Breast epithelium (tissue), 4 donors: ENCODE measurements at regions not wholly inside any gene's neighbourhood (a gene's known extent, or its start where the extent isn't known, plus 50 kb on each side); places are given as distances from the start of the nearest gene placed in this dataset.

Experiments
- DNase-seq, 2 donors: peaks; one replicate each; pipeline ENCODE4 v3.0.0-alpha.2; 2019; ENCODE audit warnings: low spot score in 2 of 2
- H3K27ac ChIP-seq, 2 donors: fragments of 200-600 bp; sonication (generic) in 1 of 2; one replicate each; pipeline ENCODE4 v1.5.1; 2016 to 2019; ENCODE audit warnings: mild to moderate bottlenecking in 1 of 2
- H3K27me3 ChIP-seq, 2 donors: fragments of 200-600 bp; sonication (generic) in 1 of 2; one replicate each; pipeline versions ENCODE4 v1.5.1 to v1.6.0; 2017 to 2019; ENCODE audit warnings: control low read depth in 1 of 2, mild to moderate bottlenecking in 1 of 2
- H3K36me3 ChIP-seq: fragments of 200-600 bp; one replicate; pipeline ENCODE4 v1.5.1; 2019
- H3K4me1 ChIP-seq, 2 donors: fragments of 200-600 bp; sonication (generic); one replicate each; pipeline ENCODE4 v1.5.1; 2016 to 2019; ENCODE audit warnings: control low read depth in 1 of 2
- H3K4me3 ChIP-seq, 3 donors: fragments of 200-600 bp; sonication (generic); 1 replicate in 2 of 3; 2 replicates in 1 of 3; pipeline ENCODE4 v1.5.1; 2016 to 2019; ENCODE audit warnings: mild to moderate bottlenecking in 3 of 3, moderate library complexity in 2 of 3
- H3K9me3 ChIP-seq, 2 donors: fragments of 200-600 bp; sonication (generic) in 1 of 2; one replicate each; pipeline ENCODE4 v1.5.1; 2016 to 2019; ENCODE audit warnings: control low read depth in 1 of 2
- POLR2A ChIP-seq: fragments of 450-650 bp; IDR thresholded peaks from one replicate; pipeline ENCODE4 v1.6.1; 2016; ENCODE audit warnings: antibody characterized with exemption, mild to moderate bottlenecking, moderate library complexity
- POLR2AphosphoS5 ChIP-seq, 3 donors: sonication (generic); formaldehyde crosslinking; IDR thresholded peaks; one replicate each; pipeline ENCODE4 v1.6.1; 2017; ENCODE audit warnings: antibody characterized with exemption in 3 of 3
- intact Hi-C: fragments of 100-400 bp; cut with DNase I; formaldehyde crosslinking; loops from one replicate; pipeline ENCODE4 v1.15.1; 2023; ENCODE audit warnings: low total_unique reads
- TF ChIP-seq, protein P1 (sequence below), 3 donors: fragments of 450-650 bp; IDR thresholded peaks; one replicate each; pipeline ENCODE4 v1.5.1; 2016 to 2017; ENCODE audit warnings: antibody characterized with exemption in 3 of 3, mild to moderate bottlenecking in 3 of 3, moderate library complexity in 3 of 3

DNA sequence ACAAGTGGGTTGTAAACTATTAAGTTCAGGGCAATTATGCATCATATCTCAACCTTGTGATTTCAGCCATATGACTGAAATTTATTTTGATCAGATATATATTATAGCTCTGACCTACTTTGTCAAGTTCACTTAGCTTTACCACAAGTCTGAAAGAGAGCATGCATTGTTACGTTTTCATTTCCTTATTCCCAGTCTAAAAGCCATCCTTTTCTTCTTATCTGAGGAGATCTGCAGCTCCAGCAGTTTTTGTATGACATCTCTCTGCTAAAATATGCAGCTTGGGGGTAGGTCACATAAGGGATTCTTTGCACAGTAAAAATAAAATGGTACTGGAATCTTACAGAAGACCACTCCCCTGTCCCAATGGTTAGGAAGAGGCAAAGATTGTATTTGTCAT is 1682.8 kb upstream of the FLRT2 start:
- Histone ChIP-seq H3K36me3 (no peaks in the 10 kb centered on the region), H3K9me3 (no peaks in the 10 kb centered on the region), H3K27ac (no peak overlapping the region), H3K27me3 (no peaks in the 10 kb centered on the region), H3K4me3 (no peak overlapping the region), H3K4me1 (no peaks in the 10 kb centered on the region)
- DNase-seq = no peak
- intact Hi-C loops = no loop called here
- TF ChIP-seq, protein P1, sequence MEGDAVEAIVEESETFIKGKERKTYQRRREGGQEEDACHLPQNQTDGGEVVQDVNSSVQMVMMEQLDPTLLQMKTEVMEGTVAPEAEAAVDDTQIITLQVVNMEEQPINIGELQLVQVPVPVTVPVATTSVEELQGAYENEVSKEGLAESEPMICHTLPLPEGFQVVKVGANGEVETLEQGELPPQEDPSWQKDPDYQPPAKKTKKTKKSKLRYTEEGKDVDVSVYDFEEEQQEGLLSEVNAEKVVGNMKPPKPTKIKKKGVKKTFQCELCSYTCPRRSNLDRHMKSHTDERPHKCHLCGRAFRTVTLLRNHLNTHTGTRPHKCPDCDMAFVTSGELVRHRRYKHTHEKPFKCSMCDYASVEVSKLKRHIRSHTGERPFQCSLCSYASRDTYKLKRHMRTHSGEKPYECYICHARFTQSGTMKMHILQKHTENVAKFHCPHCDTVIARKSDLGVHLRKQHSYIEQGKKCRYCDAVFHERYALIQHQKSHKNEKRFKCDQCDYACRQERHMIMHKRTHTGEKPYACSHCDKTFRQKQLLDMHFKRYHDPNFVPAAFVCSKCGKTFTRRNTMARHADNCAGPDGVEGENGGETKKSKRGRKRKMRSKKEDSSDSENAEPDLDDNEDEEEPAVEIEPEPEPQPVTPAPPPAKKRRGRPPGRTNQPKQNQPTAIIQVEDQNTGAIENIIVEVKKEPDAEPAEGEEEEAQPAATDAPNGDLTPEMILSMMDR (IDR thresholded peaks at IDR 0.05) = no peak
- TF ChIP-seq POLR2AphosphoS5 (IDR thresholded peaks at IDR 0.05) (no peak), POLR2A (no peak)

- intact Hi-C loops = no loop called here
- Histone ChIP-seq H3K4me1 (no peaks in the 10 kb centered on the region), H3K36me3 (no peaks in the 10 kb centered on the region), H3K27me3 (no peaks in the 10 kb centered on the region), H3K27ac (no peak overlapping the region), H3K9me3 (no peaks in the 10 kb centered on the region), H3K4me3 (no peak overlapping the region)
- TF ChIP-seq, protein P1 (IDR thresholded peaks at IDR 0.05) = no peak
- TF ChIP-seq POLR2AphosphoS5 (IDR thresholded peaks at IDR 0.05) (no peak), POLR2A (no peak)
- no peak for DNase-seq
Measured at GRCh38 chr14:83850092-83850491, 1679.9 kb upstream of the FLRT2 start.

GRCh38 chr14:83856334-83856733 is 1673.6 kb upstream of the FLRT2 start:
- Histone ChIP-seq H3K27ac (no peak overlapping the region), H3K4me1 (no peaks in the 10 kb centered on the region), H3K36me3 (no peaks in the 10 kb centered on the region), H3K9me3 (no peaks in the 10 kb centered on the region), H3K4me3 (no peak overlapping the region), H3K27me3 (no peaks in the 10 kb centered on the region)
- DNase-seq = no peak
- TF ChIP-seq POLR2AphosphoS5 (IDR thresholded peaks at IDR 0.05) (no peak), POLR2A (no peak)
- TF ChIP-seq, protein P1 (IDR thresholded peaks at IDR 0.05) = no peak
- intact Hi-C loops = no loop called here

GRCh38 chr14:83860631-83861155 is 1669.3 kb upstream of the FLRT2 start:
- no peaks in the 10 kb centered on the region for H3K36me3 ChIP-seq
- no peaks in the 10 kb centered on the region for H3K27me3 ChIP-seq
- H3K4me3 ChIP-seq = no peak overlapping the region
- DNase-seq = no peak
- no peaks in the 10 kb centered on the region for H3K4me1 ChIP-seq
- no peak overlapping the region for H3K27ac ChIP-seq
- TF ChIP-seq, protein P1 (IDR thresholded peaks at IDR 0.05) = no peak
- TF ChIP-seq POLR2AphosphoS5 (IDR thresholded peaks at IDR 0.05) = no peak
- TF ChIP-seq POLR2A = no peak
- intact Hi-C loops = no loop called here
- H3K9me3 ChIP-seq = no peaks in the 10 kb centered on the region

GRCh38 chr14:83863042-83863774 is 1666.7 kb upstream of the FLRT2 start:
- Histone ChIP-seq H3K27me3 (no peaks in the 10 kb centered on the region), H3K4me3 (no peak overlapping the region), H3K27ac (no peak overlapping the region), H3K4me1 (no peaks in the 10 kb centered on the region), H3K9me3 (no peaks in the 10 kb centered on the region), H3K36me3 (no peaks in the 10 kb centered on the region)
- TF ChIP-seq, protein P1 (IDR thresholded peaks at IDR 0.05) = no peak
- TF ChIP-seq POLR2A (no peak), POLR2AphosphoS5 (IDR thresholded peaks at IDR 0.05) (no peak)
- DNase-seq = no peak
- intact Hi-C loops = no loop called here
